ENCODE measurements at regions not wholly inside any gene's neighbourhood (a gene's known extent, or its start where the extent isn't known, plus 50 kb on each side); places are given as distances from the start of the nearest gene placed in this dataset.

- no peak overlapping the region for H3K9ac ChIP-seq (ENCODE audit: low read length)
- no peak overlapping the region for H3K27ac ChIP-seq (ENCODE audit: low read depth, low read length)
- no peak overlapping the region for H3K4me3 ChIP-seq (ENCODE audit: insufficient read depth, low read length, poor library complexity, severe bottlenecking)
Measured at GRCh38 chr1:8197493-8198282, 120.2 kb upstream of the SLC45A1 start.

GRCh38 chr1:8194481-8195227 lies 123.3 kb upstream of the SLC45A1 start:
- Histone ChIP-seq H3K79me2 (ENCODE audit: insufficient read depth, low read length) (no peaks in the 10 kb centered on the region), H3K27ac (ENCODE audit: low read depth, low read length) (no peak overlapping the region), H3K9ac (ENCODE audit: low read length) (no peak overlapping the region), H3K9me2 (replicated peaks; ENCODE audit: insufficient read depth, low read length) (no peaks in the 10 kb centered on the region), H3K4me2 (ENCODE audit: low read depth, low read length, poor library complexity, severe bottlenecking) (no peak overlapping the region), H3K4me3 (ENCODE audit: insufficient read depth, low read length, poor library complexity, severe bottlenecking) (no peak overlapping the region), H2AFZ (ENCODE audit: low read depth, low read length, severe bottlenecking) (no peak overlapping the region), H3K9me3 (ENCODE audit: insufficient read depth, low read length) (no peaks in the 10 kb centered on the region), H3K27me3 (ENCODE audit: low read length) (no peaks in the 10 kb centered on the region), H4K20me1 (ENCODE audit: low read depth, low read length) (no peaks in the 10 kb centered on the region), H3K36me3 (ENCODE audit: low read length) (no peaks in the 10 kb centered on the region), H3F3A (ENCODE audit: insufficient read depth) (no peaks in the 10 kb centered on the region)
- TF ChIP-seq, protein P1, sequence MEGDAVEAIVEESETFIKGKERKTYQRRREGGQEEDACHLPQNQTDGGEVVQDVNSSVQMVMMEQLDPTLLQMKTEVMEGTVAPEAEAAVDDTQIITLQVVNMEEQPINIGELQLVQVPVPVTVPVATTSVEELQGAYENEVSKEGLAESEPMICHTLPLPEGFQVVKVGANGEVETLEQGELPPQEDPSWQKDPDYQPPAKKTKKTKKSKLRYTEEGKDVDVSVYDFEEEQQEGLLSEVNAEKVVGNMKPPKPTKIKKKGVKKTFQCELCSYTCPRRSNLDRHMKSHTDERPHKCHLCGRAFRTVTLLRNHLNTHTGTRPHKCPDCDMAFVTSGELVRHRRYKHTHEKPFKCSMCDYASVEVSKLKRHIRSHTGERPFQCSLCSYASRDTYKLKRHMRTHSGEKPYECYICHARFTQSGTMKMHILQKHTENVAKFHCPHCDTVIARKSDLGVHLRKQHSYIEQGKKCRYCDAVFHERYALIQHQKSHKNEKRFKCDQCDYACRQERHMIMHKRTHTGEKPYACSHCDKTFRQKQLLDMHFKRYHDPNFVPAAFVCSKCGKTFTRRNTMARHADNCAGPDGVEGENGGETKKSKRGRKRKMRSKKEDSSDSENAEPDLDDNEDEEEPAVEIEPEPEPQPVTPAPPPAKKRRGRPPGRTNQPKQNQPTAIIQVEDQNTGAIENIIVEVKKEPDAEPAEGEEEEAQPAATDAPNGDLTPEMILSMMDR (IDR thresholded peaks at IDR 0.05; ENCODE audit: insufficient read depth, low read length, poor library complexity, severe bottlenecking) = no peak
- TF ChIP-seq EZH2phosphoT487 (conservative IDR thresholded peaks at IDR 0.05; ENCODE audit: low read length) = no peak

More at GRCh38 chr1:8197493-8198282, 120.2 kb upstream of the SLC45A1 start:
- H3K4me2 ChIP-seq (ENCODE audit: low read depth, low read length, poor library complexity, severe bottlenecking) = no peak overlapping the region
- no peaks in the 10 kb centered on the region for H3K79me2 ChIP-seq (ENCODE audit: insufficient read depth, low read length)
- TF ChIP-seq EZH2phosphoT487 (conservative IDR thresholded peaks at IDR 0.05; ENCODE audit: low read length) = no peak
- TF ChIP-seq, protein P1 (IDR thresholded peaks at IDR 0.05; ENCODE audit: insufficient read depth, low read length, poor library complexity, severe bottlenecking) = no peak
- no peaks in the 10 kb centered on the region for H3K9me2 ChIP-seq (replicated peaks; ENCODE audit: insufficient read depth, low read length)
- H2AFZ ChIP-seq (ENCODE audit: low read depth, low read length, severe bottlenecking) = no peak overlapping the region
- H4K20me1 ChIP-seq (ENCODE audit: low read depth, low read length) = no peaks in the 10 kb centered on the region
- H3F3A ChIP-seq (ENCODE audit: insufficient read depth) = no peaks in the 10 kb centered on the region
- H3K27me3 ChIP-seq (ENCODE audit: low read length) = no peaks in the 10 kb centered on the region
- no peaks in the 10 kb centered on the region for H3K9me3 ChIP-seq (ENCODE audit: insufficient read depth, low read length)
- H3K36me3 ChIP-seq (ENCODE audit: low read length) = no peaks in the 10 kb centered on the region

- no peak overlapping the region for H3K4me3 ChIP-seq (ENCODE audit: insufficient read depth, low read length, poor library complexity, severe bottlenecking)
- H4K20me1 ChIP-seq (ENCODE audit: low read depth, low read length) = no peaks in the 10 kb centered on the region
- no peaks in the 10 kb centered on the region for H3K9me3 ChIP-seq (ENCODE audit: insufficient read depth, low read length)
- no peaks in the 10 kb centered on the region for H3K79me2 ChIP-seq (ENCODE audit: insufficient read depth, low read length)
- TF ChIP-seq, protein P1 (IDR thresholded peaks at IDR 0.05; ENCODE audit: insufficient read depth, low read length, poor library complexity, severe bottlenecking) = no peak
- no peak for TF ChIP-seq EZH2phosphoT487 (conservative IDR thresholded peaks at IDR 0.05; ENCODE audit: low read length)
- H3K27ac ChIP-seq (ENCODE audit: low read depth, low read length) = no peak overlapping the region
- H3K4me2 ChIP-seq (ENCODE audit: low read depth, low read length, poor library complexity, severe bottlenecking) = no peak overlapping the region
- no peak overlapping the region for H3K9ac ChIP-seq (ENCODE audit: low read length)
- no peak overlapping the region for H2AFZ ChIP-seq (ENCODE audit: low read depth, low read length, severe bottlenecking)
- H3K36me3 ChIP-seq (ENCODE audit: low read length) = no peaks in the 10 kb centered on the region
- H3K9me2 ChIP-seq (replicated peaks; ENCODE audit: insufficient read depth, low read length) = no peaks in the 10 kb centered on the region
- H3F3A ChIP-seq (ENCODE audit: insufficient read depth) = no peaks in the 10 kb centered on the region
- H3K27me3 ChIP-seq (ENCODE audit: low read length) = no peaks in the 10 kb centered on the region
Measured at GRCh38 chr1:8193840-8194406, 124.0 kb upstream of the SLC45A1 start.
